Ecto neural progenitor cell (in vitro differentiated cells): ENCODE measurements at regions not wholly inside any gene's neighbourhood (a gene's known extent, or its start where the extent isn't known, plus 50 kb on each side); places are given as distances from the start of the nearest gene placed in this dataset.

Experiments
- DNase-seq: peaks from one replicate; pipeline ENCODE4 v3.0.0-alpha.2; 2018; ENCODE audit warnings: low spot score

DNA sequence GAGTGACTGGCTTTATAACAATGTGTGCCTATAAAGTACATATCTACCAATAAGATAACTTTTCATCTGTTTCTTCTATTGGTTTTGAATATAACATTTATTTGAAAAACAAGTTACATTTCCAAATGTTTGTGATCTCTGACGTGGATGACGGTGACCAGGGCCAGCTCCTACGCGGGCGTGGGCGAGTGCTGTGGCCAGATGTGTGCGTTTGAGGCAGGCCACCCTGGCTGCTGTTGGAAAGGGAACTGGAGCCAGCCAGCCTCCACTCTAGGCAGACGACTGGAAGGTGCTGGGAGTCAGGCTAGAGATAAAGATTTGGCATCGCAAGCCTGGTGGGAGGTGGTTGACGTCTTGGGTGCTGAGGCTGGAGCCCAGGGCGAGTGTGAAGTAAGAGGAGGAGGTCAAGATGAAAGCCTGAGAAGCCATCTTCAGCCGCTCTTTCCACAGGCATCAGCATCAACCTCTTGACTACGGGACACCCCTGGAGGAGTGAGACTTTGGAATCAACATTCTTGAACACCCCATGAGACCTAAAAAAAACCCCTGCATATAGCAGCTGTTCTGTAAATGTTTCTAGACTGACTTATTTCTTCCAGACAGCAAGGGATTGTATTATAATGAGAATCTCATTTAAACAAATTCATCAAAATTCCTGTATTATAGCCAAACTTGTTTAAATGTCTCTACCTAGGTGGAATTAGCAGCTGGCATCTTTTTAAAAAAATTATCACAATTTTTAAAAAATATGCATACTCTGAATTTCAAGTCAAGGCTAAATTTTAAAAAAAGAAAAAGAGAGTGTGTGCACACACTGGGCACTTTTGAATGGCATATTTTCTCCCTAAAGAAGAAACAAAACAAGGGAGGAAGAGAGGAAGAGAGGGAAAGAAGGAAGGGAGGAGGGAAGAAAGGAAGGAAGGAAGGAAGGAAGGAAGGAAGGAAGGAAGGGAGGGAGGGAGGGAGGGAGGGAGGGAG is 112.5 kb upstream of the SLC44A3 start:
- no peak for DNase-seq

DNA sequence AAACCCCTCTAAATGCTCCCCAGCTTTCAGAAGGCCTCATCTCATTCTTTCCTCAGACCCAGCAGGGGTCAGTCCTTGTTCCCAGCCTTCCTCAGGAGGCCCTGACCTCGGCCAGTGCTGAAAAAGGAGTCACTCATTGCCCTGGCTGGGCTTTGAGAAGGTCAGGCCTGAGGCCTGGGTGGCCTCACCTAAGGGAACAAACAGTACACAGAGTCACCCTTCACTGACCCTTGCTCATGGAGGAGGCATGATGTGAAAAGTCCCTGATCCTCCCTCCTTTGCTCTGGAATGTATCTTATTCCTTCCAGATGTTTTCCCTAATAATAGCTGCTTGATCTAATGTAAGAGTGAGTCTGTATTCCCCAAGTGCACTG is 117.7 kb upstream of the SLC44A3 start:
- no peak for DNase-seq

DNA sequence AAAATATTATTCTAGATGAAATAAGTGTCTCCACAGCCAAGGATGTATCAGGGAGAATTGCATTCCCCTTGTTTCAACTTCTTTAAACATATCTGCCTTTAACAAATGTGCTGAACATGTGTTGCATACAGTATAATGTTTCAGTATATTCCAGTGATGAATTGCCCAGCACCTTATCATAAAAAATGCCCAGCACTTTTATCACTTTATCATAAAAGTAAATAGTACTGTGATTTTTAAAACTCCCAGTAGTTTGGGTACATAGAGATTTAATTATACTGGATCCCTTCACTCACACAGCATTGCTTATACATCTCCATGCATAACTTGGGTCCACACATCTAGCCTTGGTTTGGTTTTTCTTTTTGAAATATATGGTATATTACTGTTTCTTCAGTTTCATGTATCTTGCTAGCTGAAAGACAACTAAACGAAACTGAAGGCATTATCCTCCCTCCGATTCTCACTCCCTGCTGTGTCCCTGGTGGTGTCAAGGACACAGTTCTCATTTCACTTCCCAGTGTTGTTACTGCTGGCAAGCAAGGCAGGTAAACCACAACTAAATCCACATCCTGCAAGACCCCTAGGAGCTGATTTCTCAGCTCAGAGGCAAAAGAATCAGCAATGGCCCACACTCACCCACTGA is 118.2 kb upstream of the SLC44A3 start:
- DNase-seq, result no peak

DNA sequence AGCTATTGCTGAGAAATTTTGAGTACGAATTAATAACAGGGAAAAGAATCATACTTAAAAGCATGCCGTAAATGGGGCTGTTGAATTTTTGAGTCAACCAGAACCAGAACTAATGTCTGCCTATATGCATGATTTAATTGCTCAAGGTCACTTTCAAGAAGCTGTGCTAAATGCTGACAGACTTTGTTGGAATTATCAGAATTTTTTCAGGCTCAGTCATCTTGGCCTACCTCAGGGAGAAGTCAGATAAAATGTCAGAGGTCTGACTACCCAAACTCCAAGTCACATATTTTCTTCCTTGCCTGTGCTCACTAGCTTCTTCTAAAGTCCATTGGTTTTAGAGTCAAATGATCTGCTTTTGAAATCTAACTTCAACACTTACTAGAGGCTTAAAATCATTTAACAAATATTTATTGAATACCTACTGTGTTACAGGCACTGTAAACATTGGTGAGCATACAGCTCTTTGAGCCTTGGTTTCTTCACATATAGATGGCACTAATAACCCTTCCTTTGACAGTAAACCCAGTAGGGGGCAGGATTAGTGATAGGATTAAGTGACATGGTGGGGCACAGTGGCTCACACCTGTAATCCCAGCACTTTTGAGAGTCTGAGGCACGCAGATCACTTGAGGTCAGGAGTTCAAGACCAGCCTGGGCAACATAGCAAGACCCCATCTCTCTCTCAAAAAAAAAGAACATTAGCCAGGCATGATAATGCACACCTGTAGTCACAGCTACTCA is 121.2 kb upstream of the SLC44A3 start:
- DNase-seq, result no peak

DNA sequence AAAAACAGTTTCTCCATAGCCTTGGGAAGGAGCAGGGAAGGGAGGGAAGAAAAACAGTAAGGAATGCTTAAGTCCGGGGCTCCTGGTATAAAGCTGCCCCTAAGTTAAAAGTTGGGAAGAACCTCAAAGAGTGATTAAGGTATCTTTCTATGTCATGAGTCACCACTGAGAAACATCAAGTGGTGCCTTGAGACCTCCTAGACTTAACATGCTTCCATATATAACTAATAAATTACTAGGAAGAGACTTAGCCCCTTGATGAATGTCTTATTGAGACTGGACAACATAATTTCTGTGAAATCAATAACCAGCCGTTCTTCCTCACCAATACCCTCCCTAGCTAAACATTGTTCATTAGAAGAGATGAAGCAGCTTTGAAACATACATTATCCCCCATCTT is 121.8 kb upstream of the SLC44A3 start:
- DNase-seq, result no peak

DNA sequence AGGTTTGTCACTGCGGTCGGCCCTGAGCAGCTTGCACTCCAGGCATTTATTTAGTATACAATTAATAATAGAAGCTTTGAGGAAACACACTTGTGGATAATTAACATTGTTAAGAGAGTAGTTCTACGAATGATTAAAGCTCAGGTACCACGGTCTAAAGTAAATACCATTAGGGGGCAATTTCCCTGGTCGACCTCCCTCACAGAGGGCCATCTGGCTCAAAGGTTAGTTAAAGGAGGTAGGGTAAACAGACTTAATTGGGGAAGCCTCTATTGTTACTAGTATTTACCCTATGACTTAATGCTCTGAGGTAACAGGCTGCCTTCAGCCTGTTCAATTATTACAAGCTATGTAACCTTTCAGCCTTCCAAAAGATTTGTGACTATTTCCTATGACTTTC is 122.3 kb upstream of the SLC44A3 start:
- DNase-seq, result no peak

DNA sequence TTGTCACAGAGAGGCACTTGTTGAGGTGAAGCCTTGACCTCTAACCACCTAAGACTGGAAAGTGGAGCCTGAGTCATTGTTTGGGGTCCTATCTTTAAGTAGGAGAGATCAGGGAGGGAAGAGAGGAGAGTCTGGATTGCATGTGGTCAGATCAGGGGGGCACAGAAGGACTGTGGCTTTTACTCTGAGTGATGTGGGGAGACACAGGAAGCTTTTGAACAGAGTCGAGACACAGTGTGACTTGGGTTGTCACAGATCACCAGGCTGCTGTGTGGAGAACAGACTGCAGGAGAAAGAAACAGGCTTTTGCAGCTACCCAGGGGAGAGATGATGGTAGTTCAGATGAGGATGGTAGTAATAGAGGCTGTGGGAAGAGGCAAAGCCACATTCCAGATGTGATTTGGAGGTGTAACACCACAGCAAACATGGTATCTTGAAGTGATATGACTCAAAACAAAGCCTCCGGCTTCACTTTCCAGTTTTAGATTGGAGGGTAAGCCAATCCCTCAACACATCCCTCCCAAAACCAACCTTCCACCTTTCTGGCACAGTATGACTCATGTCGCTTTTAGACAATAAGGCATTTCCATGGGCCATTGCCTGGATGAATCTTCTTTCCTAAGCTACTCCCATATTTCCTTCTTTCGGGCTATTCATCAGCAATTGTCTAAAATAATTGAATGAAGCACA is 125.8 kb upstream of the SLC44A3 start:
- DNase-seq, result no peak

DNA sequence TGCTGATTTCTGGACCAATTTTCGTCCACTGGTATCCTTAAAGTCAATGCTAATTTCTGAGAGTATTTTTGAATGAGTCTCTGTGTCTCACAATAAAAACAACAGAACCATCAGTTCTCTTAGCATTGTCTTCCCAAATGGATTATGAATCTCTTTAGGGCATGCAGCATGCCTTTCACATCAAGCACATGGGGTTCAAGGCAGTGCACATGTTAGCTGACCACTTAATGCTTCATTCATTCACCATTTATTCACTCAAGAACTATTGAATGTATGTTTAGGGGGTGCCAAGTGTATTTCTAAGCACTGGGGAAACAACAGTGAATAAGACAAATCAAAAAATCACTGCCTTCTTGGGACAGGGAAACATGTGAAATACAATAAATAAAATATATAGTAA is 126.7 kb upstream of the SLC44A3 start:
- DNase-seq, result no peak

DNA sequence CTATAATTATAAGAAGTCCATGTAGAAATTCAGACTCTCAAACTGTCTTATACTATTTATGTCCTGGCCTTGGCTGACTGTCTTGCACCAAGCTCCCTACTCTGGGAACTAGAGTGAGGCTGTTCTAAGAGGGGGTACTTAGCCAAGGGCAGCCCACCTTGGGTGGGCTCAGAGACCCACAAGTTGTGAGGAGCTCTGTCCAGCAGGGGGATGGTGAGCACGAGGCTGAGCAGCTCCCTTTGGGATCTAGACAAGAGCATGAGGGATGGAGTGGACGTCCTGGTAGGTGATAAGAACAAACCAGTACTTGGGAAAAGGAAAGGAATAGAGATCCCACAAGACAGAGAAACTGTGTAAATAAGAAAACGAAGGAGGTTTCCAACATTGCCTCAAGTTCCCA is 127.1 kb upstream of the SLC44A3 start:
- no peak for DNase-seq

DNA sequence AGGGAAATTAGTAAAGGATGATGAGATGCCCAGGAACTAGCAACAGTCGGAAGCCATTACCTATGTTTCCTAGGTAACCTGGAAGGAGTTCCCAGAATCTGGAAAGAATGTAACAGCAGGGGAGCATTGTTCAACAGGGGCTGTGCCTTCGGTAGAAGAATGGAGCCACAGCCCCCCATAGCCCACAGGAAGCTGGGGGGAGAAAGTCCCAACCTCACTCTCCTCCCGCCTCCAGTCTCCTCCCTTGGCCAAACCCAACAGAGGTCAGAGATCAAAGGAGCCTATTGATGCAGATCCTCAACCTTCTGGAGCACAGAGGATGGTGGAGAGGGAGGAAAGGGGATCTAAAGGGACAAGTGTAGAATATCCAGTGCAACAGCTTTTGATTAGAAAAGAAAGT is 131.5 kb upstream of the SLC44A3 start:
- peak; percentile 69 for DNase-seq

DNA sequence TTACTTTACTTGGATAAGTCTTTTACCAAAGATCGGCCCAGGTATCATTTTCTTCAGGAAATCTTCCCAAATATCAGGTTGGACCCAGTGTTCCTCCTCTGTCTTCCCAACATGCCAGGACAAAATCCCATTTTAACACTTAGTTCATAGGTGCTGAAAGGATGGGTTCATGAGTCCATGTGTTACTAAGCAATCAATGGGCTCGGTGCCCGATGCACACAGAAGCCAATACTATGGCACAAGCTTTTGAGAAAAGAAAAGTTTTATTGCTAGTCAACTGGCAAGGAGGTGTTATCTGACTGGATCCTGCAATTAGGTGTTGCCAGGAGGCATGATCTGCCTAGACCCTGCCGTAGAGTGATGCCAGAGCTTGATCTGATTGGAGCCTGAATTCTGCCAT is 133.3 kb upstream of the SLC44A3 start:
- no peak for DNase-seq

DNA sequence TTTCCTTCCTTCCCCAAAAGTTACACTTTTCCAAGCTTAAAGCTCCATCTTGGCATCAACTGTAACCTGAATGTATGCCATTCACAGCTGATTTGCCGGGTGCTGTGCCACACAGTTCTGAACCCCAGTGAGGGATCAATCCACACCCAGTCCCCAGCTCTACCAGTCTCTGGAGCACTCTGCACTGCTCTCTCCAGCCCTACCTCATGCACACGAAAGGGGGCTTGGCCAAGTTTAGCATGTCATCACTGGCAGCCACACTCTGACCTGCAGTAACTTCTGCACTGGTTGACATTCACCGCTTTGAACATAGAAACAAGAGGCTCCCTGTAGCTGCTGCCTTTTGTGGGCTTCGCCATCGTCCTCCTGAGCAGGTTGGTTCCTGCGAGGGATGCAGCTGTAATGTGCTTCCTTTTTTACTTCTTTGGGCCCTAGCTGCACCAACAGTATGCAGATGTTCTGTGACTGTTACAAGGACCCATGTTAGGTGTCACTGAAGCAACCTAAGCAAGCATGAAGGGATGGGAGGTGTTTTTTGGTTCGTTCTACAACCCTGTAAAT is 135.4 kb upstream of the SLC44A3 start:
- DNase-seq, result no peak

DNA sequence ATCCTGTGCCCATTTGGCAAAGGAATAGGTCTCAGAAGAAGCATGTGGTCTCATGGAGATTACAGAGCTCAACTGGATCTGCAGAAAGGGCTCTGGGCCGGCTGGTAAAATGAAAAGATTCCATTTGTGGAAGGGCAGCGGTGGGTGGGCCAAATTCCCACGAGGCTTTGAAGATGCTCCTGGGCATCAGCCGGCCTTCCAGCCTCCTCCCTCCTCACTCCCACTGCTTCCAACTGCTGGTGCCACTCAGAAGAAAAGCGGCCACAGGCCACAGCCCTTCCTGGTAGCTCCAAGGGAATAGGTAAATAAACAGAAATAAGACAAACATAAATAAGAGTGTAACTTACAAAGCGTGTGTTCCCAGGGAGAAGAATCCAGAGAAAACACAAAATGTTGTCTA is 136.3 kb upstream of the SLC44A3 start:
- DNase-seq, result no peak

DNA sequence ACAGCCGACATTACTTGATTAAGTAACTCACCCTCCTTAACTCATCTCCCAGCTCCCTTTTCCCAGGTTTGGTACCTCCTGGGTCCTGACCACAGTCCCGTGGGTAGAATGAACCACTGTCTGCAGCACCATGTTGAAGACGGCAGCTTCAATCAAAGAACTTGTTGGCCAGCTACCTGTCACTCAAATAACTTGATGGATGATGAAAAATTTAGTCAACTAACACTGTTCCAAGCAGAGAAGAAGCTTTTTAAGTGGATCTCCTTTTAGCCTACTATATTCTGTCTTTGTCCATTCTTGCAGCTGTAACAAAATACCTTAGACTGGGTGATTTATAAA is 138.4 kb upstream of the F3 start:
- no peak for DNase-seq

DNA sequence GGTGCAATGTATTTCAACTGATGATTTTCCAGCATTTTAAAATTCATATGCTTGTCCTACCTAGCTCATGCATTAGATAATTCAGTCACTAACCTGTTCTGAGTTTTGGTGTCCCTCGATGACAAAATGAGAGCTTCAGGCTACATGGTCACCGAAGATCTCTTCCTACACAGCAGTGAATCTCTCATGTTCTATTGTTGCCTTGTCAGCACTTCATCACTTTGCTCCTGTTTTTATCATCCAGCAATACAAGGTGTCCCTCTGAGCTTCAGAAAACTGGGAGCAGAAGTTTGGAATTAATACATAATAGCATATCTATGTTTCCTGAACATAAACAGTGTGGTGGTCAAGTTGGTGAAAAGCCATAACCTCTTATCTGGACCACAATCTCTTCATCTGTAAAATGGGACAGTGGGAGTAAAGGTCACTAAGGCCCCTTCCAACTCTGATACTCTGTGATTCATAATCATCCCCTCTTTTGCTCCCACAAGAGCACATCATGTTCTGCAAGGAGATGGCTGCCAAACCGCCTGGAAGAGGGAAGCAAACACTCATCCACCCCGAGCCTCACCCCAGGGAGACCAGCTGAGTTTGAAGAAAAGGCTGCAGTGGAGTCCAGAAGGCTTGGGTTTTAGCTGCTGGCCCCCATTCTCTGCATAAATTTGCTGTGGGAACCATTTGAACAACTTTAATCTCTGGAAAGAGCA is 137.9 kb upstream of the F3 start:
- DNase-seq, result no peak

DNA sequence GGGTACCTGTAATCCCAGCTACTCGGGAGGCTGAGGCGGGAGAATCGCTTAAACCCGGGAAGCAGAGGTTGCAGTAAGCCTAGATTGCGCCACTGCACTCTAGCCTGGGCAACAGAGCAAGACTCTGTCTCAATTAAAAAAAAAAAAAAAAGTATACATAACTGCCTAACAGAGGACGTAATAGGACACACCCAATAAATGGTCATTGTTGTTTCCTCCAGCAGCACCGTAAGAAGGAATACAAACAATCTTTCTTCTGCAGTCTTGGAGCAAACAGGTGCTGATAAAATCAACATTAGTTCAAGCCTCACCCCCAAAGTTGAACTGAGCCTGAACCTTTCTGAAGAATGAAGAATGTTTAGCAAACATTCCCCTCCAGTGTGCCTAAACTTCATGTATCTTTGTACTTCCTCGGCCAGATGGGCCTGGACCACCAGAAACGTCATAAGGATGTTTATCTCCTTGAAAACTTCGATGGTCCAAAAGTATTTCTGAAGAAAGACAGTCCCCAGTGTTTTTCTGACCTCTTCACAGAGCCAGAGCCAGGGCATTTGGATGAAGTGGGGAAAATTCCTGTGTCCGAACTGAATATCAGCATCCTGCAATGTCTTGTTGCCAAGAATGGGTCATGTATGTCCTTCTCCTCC is 136.8 kb upstream of the F3 start:
- no peak for DNase-seq

DNA sequence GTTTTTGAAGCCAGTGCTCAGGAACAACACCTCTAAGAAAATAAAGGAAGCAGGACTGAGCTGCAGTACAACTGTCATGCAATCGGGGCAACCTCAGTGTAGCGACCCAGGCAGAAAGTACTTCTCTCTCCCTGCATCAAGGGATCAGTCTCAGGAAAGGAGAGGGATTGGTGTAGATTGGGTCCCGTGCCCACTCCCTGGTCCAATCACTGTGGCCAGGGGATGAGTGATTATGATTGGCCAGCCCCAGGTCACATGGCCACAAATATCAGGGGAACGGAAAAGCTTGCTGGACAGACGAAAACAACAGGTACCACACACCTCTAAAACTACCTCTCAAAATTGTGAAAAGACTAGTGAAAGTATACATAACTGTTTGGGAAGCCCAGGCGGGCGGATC is 136.2 kb upstream of the F3 start:
- DNase-seq, result no peak

DNA sequence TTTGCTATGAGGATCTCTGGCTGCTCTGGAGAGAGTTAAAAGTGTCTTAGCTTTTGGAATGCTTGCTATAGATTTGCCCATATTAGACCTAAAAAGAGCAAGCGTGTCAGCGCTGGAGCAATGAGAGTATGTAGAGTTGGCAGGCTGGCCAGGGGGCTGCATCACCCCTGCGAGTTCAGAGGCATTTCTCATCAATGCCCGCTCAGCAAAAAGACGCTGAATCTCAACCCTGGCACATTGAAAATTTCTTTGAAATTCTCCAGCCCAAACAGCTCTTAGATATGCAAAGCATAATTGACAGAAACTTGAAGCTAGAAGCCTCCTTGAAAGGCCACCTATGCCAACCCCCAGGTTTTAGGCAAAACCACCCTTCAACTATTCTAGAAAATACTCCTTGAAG is 135.5 kb upstream of the F3 start:
- no peak for DNase-seq

DNA sequence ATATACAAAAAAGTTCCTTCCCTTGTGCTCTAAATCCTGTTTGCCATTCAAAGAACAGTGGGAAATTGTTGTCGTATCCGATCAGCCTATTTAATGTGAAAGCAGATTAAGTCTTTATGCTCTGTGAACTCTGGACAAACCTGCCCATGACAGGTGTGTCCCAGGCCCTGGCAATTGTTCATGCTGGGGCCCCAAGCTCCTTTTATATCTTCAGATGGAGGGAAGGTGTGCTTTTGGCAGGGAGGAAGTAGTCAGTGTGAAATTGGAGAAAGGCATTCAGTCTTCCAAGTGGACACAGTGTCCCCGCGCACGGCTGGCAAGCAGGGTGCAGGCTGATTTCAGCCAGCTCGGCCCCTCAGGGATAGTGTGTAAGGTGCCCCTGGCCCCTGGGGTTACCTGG is 135.1 kb upstream of the F3 start:
- DNase-seq, result no peak

DNA sequence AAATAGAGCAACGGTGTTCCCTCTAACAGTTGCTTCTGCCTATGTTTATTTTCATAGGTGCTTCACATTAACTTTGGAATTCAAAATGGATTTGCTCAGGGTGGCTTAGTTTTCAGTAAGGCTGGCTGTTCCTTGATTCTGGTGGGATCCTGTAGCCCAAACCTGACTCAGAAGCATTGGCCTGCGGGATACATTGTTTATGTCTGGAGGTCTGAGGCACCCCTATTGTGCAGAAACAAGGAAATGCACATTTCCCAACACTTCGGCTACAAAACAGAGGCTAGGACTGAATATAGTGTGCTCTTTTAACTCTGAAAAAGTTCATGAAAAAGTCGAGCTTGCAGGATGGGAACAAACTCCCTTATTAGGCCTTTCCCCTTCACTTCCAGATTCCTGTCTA is 133.8 kb upstream of the F3 start:
- no peak for DNase-seq

DNA sequence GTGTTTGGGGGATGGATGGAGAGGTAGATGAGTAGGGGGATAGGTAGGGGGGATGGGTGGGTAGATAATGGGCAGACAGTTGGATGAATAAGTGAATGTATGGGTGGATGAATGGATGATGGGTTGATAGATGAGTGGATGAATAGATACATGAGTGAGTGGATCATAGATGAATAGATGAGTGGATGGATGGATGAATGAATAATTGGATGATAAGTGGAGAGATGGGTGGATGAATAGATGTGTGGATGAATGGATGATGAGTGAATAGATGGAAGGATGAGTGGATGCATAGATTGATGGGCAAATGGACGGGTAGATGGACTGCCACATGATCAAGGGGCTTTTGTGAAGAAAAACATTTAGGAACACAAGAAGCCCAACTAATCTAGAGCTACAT is 133.3 kb upstream of the F3 start:
- DNase-seq, result no peak
